ENCODE measurements at regions not wholly inside any gene's neighbourhood (a gene's known extent, or its start where the extent isn't known, plus 50 kb on each side); places are given as distances from the start of the nearest gene placed in this dataset.
"Not testable (repeated sequence)": the region's sequence is repeated elsewhere in the genome, so short reads cannot be mapped to it uniquely, and the experiment has no call there.

GRCh38 chr18:34522603-34523002 lies 187.5 kb upstream of the DTNA start:
- DNase-seq (ENCODE audit: extremely low read depth in 1 of 2, low read depth in 1 of 2), result no peak

GRCh38 chr18:34525244-34525643 lies 184.9 kb upstream of the DTNA start:
- no peak for DNase-seq (ENCODE audit: extremely low read depth in 1 of 2, low read depth in 1 of 2)

- DNase-seq (ENCODE audit: extremely low read depth in 1 of 2, low read depth in 1 of 2), result no peak
Measured at GRCh38 chr18:34528177-34528576, 181.9 kb upstream of the DTNA start.

GRCh38 chr18:34529358-34530335 lies 180.5 kb upstream of the DTNA start:
- no peak for DNase-seq (ENCODE audit: extremely low read depth in 1 of 2, low read depth in 1 of 2)

GRCh38 chr18:34531110-34531509 lies 179.0 kb upstream of the DTNA start:
- no peak for DNase-seq (ENCODE audit: extremely low read depth in 1 of 2, low read depth in 1 of 2)

- not testable (repeated sequence) for DNase-seq (ENCODE audit: extremely low read depth in 1 of 2, low read depth in 1 of 2)
Measured at GRCh38 chr18:34534642-34535041, 175.5 kb upstream of the DTNA start.

- DNase-seq (ENCODE audit: extremely low read depth in 1 of 2, low read depth in 1 of 2), result no peak
Measured at GRCh38 chr18:34540897-34541296, 169.2 kb upstream of the DTNA start.

- no peak for DNase-seq (ENCODE audit: extremely low read depth in 1 of 2, low read depth in 1 of 2)
Measured at GRCh38 chr18:34542625-34543024, 167.5 kb upstream of the DTNA start.

- no peak for DNase-seq (ENCODE audit: extremely low read depth in 1 of 2, low read depth in 1 of 2)
Measured at GRCh38 chr18:34543356-34543755, 166.7 kb upstream of the DTNA start.

GRCh38 chr18:34543945-34544344 lies 166.2 kb upstream of the DTNA start:
- DNase-seq (ENCODE audit: extremely low read depth in 1 of 2, low read depth in 1 of 2), result no peak

- DNase-seq (ENCODE audit: extremely low read depth in 1 of 2, low read depth in 1 of 2), result no peak
Measured at GRCh38 chr18:34544930-34545329, 165.2 kb upstream of the DTNA start.

GRCh38 chr18:34548120-34548972 lies 161.8 kb upstream of the DTNA start:
- no peak for DNase-seq (ENCODE audit: extremely low read depth in 1 of 2, low read depth in 1 of 2)

- no peak for DNase-seq (ENCODE audit: extremely low read depth in 1 of 2, low read depth in 1 of 2)
Measured at GRCh38 chr18:34548973-34549294, 161.2 kb upstream of the DTNA start.

- no peak for DNase-seq (ENCODE audit: extremely low read depth in 1 of 2, low read depth in 1 of 2)
Measured at GRCh38 chr18:34549367-34549766, 160.7 kb upstream of the DTNA start.

GRCh38 chr18:34550156-34550555 lies 159.9 kb upstream of the DTNA start:
- no peak for DNase-seq (ENCODE audit: extremely low read depth in 1 of 2, low read depth in 1 of 2)

- no peak for DNase-seq (ENCODE audit: extremely low read depth in 1 of 2, low read depth in 1 of 2)
Measured at GRCh38 chr18:34550902-34551301, 159.2 kb upstream of the DTNA start.

GRCh38 chr18:34551824-34552223 lies 158.3 kb upstream of the DTNA start:
- no peak for DNase-seq (ENCODE audit: extremely low read depth in 1 of 2, low read depth in 1 of 2)

- no peak for DNase-seq (ENCODE audit: extremely low read depth in 1 of 2, low read depth in 1 of 2)
Measured at GRCh38 chr18:34562252-34562870, 147.7 kb upstream of the DTNA start.

- DNase-seq (ENCODE audit: extremely low read depth in 1 of 2, low read depth in 1 of 2), result no peak
Measured at GRCh38 chr18:34567857-34568256, 142.2 kb upstream of the DTNA start.

GRCh38 chr18:34576622-34577021 lies 133.5 kb upstream of the DTNA start:
- DNase-seq (ENCODE audit: extremely low read depth in 1 of 2, low read depth in 1 of 2), result no peak

GRCh38 chr18:34583895-34584294 lies 126.2 kb upstream of the DTNA start:
- DNase-seq (ENCODE audit: extremely low read depth in 1 of 2, low read depth in 1 of 2), result no peak

All from stimulated activated CD8-positive, alpha-beta memory T cell treated with anti-CD3 and anti-CD28 coated beads, Interleukin-7, amount 100 ng/mL, for 48 hours (primary cell).